SK-MEL-5 (cell line): ENCODE measurements at regions not wholly inside any gene's neighbourhood (a gene's known extent, or its start where the extent isn't known, plus 50 kb on each side); places are given as distances from the start of the nearest gene placed in this dataset.
A peak's percentile ranks its signal among the peaks of the same experiment; 100 is the strongest.
"Not testable (repeated sequence)": the region's sequence is repeated elsewhere in the genome, so short reads cannot be mapped to it uniquely, and the experiment has no call there.

Experiments
- DNase-seq: peaks from one replicate; pipeline ENCODE4 v3.0.0-alpha.2; 2016; ENCODE audit warnings: low read depth, low spot score
- in situ Hi-C: cut with HindIII; loops from 2 replicates; pipeline ENCODE4 v1.10.0; 2016; ENCODE audit warnings: low sequenced_read_pairs, high pct_unique_total_duplicates, low pct_unique_long_range_greater_than_20kb

DNA sequence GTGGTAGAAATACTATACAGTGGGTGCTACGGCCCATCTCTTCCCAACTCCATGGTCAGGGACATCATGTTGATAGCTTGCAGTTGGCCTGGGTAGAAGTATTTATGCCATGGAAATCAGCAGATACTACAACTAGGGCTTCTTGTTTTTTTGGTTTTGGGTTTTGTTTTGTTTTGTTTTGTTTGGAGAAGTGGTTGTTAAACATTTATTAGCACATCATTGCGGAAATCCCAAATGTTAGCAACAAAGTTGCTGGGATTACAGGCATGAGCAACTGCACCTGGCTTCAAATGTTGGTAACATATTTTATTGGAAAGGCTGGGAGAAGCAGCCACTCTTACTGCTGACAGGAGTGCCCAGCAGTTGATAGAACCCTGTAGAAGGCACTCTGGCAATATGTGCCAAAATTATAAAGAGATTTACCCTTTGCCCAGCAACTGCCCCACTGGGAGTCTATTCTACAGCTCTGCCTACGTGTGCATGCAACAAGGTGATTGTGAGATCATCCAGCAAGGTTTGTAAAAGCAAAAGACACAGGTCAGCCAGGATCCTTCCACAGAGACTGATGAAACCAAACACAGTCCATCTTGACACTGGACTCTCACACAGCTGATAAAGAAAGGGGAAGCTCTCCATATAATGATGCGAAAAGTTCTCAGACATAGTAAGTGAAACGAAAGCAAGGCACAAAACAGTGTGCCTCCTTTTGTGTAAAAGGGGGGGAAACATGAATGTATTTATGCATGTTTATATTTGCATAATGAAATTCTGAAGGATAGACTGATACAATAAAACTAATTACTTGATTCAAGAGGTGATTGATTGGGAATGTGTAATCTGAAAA, 314.4 kb downstream of the ANAPC1 start:
- DNase-seq, in situ Hi-C loops: not testable (repeated sequence)

DNA sequence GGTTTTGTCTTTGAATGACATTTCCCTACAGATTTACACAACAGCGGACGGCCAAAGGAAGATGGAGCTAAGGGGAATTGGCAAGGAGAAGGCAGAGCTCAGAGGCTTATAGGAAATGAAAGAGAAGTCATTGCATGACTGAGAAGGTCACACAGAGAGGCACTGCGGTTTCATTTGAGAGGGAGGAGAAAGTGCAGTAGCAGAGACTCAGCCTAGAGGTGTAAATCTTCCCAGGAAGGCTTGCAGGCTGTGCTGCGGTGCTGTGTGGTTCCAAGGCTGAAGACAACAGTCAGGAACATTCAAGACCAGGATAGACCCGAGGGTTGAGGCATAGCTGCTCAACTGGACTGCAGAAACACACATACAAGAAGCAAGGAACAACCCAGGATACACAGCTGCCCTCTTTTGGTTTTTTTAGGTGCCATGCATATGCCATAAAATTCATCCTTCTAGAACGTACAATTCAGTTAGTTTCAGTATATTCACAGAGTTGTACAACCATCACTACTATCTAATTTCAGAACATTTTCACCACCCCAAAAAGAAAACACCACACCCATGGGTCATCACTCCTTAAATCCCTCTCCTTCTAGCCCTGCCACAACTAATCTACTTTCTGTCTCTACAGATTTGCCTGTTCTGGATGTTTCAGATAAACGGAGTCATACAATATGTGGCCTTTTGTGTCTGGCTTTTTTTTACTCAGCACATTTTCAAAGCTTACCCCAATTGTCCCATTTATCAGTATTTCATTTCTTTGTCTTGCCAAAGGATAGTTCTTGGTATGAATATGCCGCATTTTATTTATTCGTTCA, 313.5 kb downstream of the ANAPC1 start:
- DNase-seq: peak; percentile 29
- in situ Hi-C loops: not testable (repeated sequence)

DNA sequence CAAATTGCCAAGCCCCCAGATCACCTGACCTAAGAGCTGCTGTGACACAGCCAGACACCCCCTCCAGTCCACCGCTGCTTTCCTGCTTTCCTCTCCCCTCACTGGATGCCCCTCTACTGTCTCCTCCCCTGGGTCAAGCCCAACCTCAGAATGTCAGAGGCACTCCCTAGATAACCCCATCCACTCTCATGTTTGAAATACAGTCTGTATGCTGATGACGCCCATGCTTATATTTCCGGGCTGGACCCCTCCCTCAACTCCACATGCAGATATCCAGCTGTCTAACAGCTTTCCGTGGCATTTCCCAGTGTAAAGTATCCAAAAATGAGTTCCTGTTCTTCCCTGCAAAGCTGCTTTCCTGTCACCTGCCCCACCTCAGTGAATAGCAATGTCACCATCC, 309.2 kb downstream of the ANAPC1 start:
- DNase-seq, in situ Hi-C loops: not testable (repeated sequence)

DNA sequence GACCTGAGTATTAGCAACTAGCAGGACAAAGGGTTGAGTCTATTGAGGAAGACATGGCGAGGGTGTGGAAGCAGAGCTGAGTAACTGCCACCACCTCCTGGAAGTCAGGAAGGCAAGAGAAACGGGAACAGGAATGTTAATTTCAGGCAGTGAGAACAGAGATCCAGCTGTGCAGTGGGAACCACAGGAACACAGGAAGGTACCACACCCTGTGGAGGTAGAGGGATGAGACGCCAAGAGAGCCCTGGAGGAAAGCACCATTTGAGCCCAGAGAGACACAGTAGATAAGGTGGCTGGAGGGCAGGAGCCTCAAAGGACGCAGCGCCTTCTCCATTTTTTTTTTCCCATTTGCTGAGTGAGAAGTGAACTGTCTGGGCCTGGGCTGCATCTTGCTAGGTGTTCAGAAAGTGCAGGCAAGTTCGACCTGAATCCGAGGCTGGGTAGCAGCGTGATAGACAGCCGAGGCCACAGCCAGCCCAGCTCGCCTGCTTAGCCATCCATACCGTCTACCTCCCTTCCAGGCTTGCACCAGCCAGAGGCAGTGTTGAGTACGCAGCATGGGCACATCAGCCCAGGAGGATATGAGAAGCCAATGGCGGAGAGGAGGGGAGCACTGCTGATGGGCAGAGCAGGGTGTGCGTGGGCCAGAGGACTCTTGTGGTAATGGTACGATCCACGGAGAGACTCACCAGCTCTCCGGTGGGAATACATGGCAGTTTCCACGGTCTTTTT, 306.7 kb downstream of the ANAPC1 start:
- DNase-seq, in situ Hi-C loops: not testable (repeated sequence)

DNA sequence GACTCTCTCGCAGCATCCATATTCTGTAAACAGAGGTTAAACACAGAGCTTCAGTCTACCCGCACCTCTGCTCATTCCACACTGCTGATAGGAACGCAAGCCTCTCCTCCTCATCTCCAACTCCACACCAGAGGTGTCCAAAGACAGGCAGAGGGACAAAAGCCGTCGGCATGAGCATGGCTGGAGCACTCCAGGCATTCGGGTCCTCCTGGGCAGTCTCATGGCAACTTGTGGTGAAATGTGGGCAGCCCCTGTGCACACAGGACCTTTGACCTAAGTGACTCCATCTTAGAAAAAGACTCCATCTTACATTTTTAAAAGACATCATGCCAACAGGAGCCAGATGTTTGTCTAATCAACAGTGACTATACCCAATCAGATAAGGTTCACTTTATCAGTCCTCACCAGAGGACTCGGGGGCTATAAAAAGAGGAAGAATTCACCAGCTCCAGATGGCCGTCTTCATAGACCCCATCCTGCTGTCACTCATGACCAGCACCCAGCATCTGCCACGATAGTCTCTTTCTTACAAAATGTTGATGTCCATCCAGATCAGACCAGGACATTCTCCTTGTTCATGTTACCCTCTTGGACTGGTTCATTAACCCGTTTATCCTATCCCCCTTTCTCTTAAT, 304.4 kb downstream of the ANAPC1 start:
- in situ Hi-C loops, DNase-seq: not testable (repeated sequence)

DNA sequence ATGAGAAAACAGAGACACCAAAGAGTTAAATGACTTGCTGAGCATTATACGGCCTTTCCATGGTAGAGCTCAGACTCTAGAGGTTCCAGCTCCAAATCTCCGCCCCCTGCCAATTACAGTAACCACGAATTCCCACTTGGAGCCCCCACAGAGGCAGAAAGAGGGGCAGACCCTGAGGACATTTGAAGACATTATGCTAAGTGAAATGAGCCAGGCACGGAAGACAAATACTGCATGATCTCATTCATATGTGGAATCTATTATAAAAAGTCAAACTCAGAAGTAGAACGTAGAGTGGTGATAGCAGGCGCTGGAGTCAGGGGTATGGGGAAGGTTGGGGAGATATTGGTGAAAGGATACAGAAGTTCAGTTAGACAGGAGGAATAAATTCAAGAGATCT, 303.4 kb downstream of the ANAPC1 start:
- in situ Hi-C loops, DNase-seq: not testable (repeated sequence)

DNA sequence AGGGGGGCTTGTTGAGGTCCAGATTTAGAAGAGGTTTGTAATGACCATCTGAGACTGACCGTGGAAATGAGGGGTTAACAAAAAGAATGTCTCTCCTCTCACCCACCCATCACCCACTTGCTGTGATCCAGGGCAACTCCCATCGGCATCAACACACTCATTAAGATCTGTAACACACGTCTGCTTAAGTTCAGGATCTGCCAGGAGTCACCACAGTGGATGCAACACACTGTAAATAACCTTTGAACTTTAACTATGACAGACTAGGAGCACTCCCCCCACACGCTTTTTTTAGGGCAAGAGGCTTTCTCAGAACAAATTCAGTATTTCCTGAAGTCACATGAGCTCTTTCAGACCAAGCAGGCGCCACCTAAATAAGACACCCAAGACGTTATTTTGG, 301.9 kb downstream of the ANAPC1 start:
- DNase-seq, in situ Hi-C loops: not testable (repeated sequence)

DNA sequence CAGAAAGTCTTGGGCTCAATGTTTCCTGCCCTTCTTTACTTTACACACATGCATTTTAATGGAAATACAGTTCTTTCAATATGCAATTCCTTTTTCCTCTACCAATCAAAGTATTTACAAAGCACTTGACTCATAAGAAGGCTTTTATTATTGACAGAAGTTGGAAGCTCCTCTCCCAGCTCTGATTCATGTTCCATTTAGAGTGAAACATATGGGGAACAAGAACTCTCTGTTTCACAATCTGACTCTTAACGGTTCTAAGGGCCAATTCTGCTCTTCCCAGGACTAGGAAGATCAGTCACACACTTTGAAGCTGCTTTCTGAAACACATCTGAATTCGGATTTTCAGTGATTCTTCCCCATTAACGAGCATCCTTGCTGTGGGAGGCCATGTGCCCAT, 300.5 kb downstream of the ANAPC1 start:
- in situ Hi-C loops, DNase-seq: not testable (repeated sequence)

DNA sequence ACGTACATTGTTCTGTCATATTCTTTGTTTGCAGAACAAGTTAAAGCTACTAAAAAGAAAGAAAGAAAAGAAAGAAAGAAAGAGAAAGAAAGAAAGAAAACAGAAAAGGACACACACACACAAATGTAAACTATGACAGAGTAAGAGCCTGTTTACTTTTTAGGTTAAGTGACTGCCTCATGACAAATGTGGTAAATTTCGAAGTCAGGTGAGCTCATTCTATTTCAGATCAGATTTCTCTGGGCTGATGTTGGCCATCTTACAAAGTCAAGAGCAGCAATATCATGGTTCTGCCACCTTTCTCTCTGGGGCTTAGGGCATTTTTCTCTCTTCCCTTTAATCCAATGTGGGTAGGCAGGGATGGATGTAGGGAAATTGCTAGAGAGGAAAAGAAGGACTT, 299.5 kb downstream of the ANAPC1 start:
- in situ Hi-C loops: not testable (repeated sequence)

DNA sequence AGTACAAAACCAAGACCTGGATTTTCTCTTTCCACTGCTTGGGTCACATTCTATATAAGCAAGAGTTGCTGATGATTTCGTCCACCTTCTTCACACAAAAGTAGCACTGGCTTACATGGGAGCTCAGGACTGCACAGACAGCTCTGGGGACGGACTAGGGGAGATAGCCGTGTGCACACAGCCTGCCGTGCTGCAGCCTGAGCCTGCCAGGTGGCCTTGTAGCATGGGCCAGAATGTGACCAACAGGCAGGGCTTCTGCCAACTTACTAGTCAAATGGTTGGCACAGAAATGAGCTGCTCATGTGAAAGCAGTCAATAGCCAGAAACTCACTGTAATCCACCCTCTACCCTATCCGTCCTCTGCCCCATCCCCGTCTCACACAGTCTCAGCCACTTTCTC, 299.0 kb downstream of the ANAPC1 start:
- DNase-seq, in situ Hi-C loops: not testable (repeated sequence)

More for the DNA sequence above, 299.5 kb downstream of the ANAPC1 start:
- DNase-seq: not testable (repeated sequence)

DNA sequence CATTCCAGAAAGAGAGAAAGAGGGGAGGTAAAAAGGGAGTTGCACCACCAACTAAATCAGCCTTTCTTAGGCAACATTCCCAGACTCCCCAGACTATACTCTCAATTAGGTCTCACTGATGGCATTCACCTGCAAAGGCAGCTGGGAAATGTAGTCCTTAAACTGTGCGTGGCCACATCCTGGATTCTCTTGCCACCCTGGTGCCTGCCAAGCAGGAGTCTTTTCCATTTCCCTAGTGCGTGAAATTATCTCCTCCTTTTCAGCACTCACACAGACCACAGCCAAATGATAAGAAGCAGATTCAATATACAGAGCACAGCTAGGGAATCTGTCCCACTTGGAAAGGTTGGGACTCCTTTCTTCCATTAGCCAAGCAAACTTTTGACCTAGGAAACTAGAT, 298.0 kb downstream of the ANAPC1 start:
- in situ Hi-C loops, DNase-seq: not testable (repeated sequence)

DNA sequence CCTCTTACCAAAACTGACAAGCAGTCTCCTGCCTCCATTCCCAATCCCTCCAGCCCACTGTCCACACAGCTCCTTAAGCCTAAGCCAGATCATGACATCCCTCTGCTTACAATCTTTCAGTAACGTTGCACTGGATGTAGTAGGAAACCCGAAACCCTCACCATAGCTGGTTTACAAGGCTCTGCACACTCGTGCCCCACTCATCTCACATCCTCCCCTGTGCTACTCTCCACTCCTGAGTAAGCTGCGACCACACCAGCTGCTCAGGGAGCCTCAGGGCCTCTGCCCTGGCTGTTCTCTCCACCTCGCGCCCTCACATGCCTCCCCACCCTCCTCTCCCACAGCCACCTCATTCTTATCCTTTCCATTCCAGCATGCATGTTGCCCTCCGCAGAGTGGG, 288.9 kb downstream of the ANAPC1 start:
- in situ Hi-C loops, DNase-seq: not testable (repeated sequence)

DNA sequence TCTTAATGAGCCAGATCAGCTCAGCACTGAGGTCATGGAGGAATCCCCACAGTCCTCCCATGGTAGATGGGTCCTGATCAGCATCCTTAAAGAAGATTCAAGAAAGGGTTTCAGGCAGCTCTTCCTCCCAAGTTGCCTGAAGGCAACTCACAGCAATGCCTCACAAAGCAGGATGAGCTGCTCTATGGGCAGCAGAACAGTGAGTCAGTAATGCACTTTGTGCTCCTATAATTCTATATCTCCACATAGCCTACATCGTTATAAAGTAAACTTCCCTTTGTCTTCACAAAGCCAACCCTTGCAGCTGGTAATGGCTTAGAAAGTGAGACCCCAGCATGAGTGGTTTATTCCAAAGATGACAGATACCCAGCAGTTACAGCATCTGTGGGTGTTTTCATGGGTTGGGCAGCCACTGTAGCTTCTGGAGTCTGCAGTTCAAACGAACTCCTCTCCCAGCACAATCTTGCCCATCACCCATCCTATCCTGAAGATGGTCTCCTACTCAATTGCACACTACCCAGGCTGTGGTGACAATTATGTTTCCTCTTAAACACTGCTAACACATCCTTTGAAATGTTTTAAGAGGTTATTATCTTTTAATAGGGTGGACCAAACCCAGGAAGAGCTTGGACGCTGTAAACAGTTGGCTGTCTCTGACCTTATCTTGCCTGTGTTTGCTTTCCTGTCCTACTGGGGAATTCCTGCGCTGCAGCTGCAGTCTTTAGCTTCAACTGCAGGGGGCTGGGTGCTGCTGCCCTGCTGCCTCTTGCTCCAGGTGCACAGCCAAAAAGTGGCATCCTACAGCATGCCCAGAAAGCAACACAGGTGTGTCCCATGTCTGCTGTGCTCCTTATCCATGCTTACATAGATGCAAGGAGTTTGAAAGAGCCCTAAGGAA, 286.9 kb downstream of the ANAPC1 start:
- DNase-seq, in situ Hi-C loops: not testable (repeated sequence)

DNA sequence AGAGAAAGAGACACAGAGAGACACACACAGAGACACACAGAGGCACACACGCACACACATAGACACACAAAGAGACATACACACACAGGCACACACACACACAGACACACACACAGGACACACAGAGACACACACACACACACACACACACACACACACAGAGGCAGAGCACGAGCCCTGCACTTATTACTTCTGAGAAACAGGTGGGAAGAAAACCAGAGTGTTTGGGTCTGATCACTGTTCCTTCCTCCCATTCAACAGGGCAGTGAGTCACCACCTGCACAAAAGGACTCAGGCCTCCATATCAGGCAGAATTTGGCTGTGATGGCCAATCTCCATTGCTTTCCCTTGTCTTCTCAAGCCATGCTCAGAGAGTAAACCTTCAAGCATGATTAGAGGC, 285.0 kb downstream of the ANAPC1 start:
- DNase-seq, in situ Hi-C loops: not testable (repeated sequence)

DNA sequence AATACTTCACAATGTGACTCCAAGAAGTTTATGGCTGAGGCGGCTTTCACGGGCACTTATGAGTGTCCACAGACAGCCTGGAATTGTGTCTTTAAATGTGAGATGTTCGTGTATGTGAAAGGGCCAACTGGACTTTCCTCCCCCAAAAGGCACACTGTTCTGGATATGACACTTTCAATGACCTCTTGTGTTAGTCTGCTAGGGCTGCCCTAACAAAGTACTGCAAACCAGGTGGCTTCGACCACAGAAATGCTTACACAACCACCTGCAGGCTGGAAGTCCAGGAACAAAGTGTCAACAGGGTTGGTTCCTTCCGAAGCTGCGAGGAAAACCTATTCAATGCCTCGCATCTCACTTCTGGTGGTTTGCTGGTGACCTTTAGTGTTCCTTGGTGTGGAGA, 281.7 kb downstream of the ANAPC1 start:
- in situ Hi-C loops, DNase-seq: not testable (repeated sequence)

DNA sequence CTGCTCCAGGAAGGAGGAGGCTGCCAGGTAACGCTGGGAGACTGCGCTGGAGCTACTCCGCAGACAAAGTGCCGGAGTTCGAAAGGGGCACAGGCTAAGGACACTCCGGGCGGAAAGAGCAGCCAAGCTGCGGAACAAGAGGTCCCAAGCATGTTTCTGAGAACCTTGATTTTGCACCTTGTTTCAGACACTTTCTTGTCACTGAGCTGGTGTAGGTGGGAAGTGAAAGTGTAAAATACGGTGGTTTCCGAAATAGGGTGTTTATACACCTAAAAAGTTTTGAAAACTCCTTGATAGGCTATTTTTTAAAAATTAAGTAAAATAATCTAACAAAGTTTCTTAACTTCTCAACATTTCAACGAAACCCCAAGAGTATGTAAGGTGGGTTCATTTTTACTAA, 278.2 kb downstream of the ANAPC1 start:
- DNase-seq, in situ Hi-C loops: not testable (repeated sequence)
